Type B pancreatic cell (in vitro differentiated cells): ENCODE measurements at regions not wholly inside any gene's neighbourhood (a gene's known extent, or its start where the extent isn't known, plus 50 kb on each side); places are given as distances from the start of the nearest gene placed in this dataset.

ENCODE experiments used
- DNase-seq: peaks from one replicate; pipeline ENCODE4 v3.0.0; 2021; ENCODE audit warnings: mixed read lengths; ENCODE audit not compliant: unreplicated experiment; ENCODE audit errors: extremely low spot score
- H3K27ac Mint-ChIP-seq: 2 replicates; pipeline ENCODE4 v1.8.0; 2021; ENCODE audit warnings: mild to moderate bottlenecking, mixed read lengths
- H3K27me3 Mint-ChIP-seq: 2 replicates; pipeline ENCODE4 v1.8.0; 2021; ENCODE audit warnings: mixed read lengths
- H3K36me3 Mint-ChIP-seq: 2 replicates; pipeline ENCODE4 v1.8.0; 2021; ENCODE audit warnings: mixed read lengths
- H3K4me1 Mint-ChIP-seq: one replicate; pipeline ENCODE4 v1.8.0; 2021; ENCODE audit warnings: mixed read lengths; ENCODE audit not compliant: unreplicated experiment
- H3K4me3 Mint-ChIP-seq: 2 replicates; pipeline ENCODE4 v1.8.0; 2021; ENCODE audit warnings: mild to moderate bottlenecking, mixed read lengths
- H3K9me3 Mint-ChIP-seq: 2 replicates; pipeline ENCODE4 v1.8.0; 2021; ENCODE audit warnings: mixed read lengths
- CTCF ChIP-seq: fragments of 200-600 bp; sonication (generic); conservative IDR thresholded peaks from 2 replicates; pipeline ENCODE4 v1.5.0; 2021; ENCODE audit warnings: antibody characterized with exemption, mild to moderate bottlenecking

GRCh38 chr12:4171742-4172141 is 101.8 kb upstream of the CCND2 start:
- H3K9me3 Mint-ChIP-seq, result no peaks in the 10 kb centered on the region
- DNase-seq, result no peak
- peaks cover 35% of the 10 kb centered on the region for H3K27me3 Mint-ChIP-seq
- no peak for TF ChIP-seq CTCF
- H3K36me3 Mint-ChIP-seq, result no peaks in the 10 kb centered on the region
- no peaks in the 10 kb centered on the region for H3K4me1 Mint-ChIP-seq
- H3K27ac Mint-ChIP-seq, result no peak overlapping the region
- H3K4me3 Mint-ChIP-seq, result no peak overlapping the region

GRCh38 chr12:4169959-4170358 is 103.6 kb upstream of the CCND2 start:
- Mint-ChIP-seq H3K27ac (no peak overlapping the region), H3K9me3 (no peaks in the 10 kb centered on the region), H3K4me1 (peaks cover 2% of the 10 kb centered on the region), H3K36me3 (no peaks in the 10 kb centered on the region), H3K27me3 (peaks cover 45% of the 10 kb centered on the region), H3K4me3 (no peak overlapping the region)
- no peak for TF ChIP-seq CTCF
- DNase-seq, result no peak

- Mint-ChIP-seq H3K9me3 (no peaks in the 10 kb centered on the region), H3K4me3 (no peak overlapping the region), H3K27me3 (peaks cover 48% of the 10 kb centered on the region), H3K27ac (no peak overlapping the region), H3K4me1 (peaks cover 5% of the 10 kb centered on the region), H3K36me3 (no peaks in the 10 kb centered on the region)
- TF ChIP-seq CTCF, result no peak
- no peak for DNase-seq
These were observed 104.0 kb upstream of the CCND2 start for GRCh38 chr12:4169531-4169930.

GRCh38 chr12:4168036-4168435 is 105.5 kb upstream of the CCND2 start:
- Mint-ChIP-seq H3K9me3 (no peaks in the 10 kb centered on the region), H3K27me3 (peaks cover 53% of the 10 kb centered on the region), H3K4me3 (no peak overlapping the region), H3K4me1 (peaks cover 9% of the 10 kb centered on the region), H3K36me3 (no peaks in the 10 kb centered on the region), H3K27ac (no peak overlapping the region)
- no peak for TF ChIP-seq CTCF
- no peak for DNase-seq

GRCh38 chr12:4164559-4165558 is 108.7 kb upstream of the CCND2 start:
- TF ChIP-seq CTCF, result no peak
- Mint-ChIP-seq H3K4me1 (peaks cover 9% of the 10 kb centered on the region), H3K36me3 (no peaks in the 10 kb centered on the region), H3K9me3 (no peaks in the 10 kb centered on the region), H3K27ac (peak overlapping the region; percentile 79), H3K27me3 (peaks cover 45% of the 10 kb centered on the region), H3K4me3 (peak overlapping the region; percentile 84)
- peak; percentile 74 for DNase-seq
